DND-41 (cell line): ENCODE measurements at regions not wholly inside any gene's neighbourhood (a gene's known extent, or its start where the extent isn't known, plus 50 kb on each side); places are given as distances from the start of the nearest gene placed in this dataset.

ENCODE experiments used
- ATAC-seq: fragments of 200-7000 bp; cut with Tn5 transposase; 3 replicates; pipeline ENCODE4 v1.9.1; 2021; ENCODE audit warnings: low read depth; ENCODE audit not compliant: insufficient read depth
- DNase-seq: peaks from one replicate; pipeline ENCODE4 v3.0.0-alpha.2; 2020
- H2AFZ ChIP-seq: 2 replicates; pipeline ENCODE4 v1.6.0; 2012; ENCODE audit warnings: low read depth, low read length
- H3K27ac ChIP-seq: 2 replicates; pipeline ENCODE4 v1.5.1; 2012; ENCODE audit warnings: low read length, inconsistent platforms
- H3K27me3 ChIP-seq: fragments of 200-600 bp; sonication (generic); 2 replicates; pipeline ENCODE4 v1.6.0; 2012; ENCODE audit warnings: low read length, mild to moderate bottlenecking, inconsistent platforms; ENCODE audit not compliant: insufficient read depth, poor library complexity
- H3K36me3 ChIP-seq: 2 replicates; pipeline ENCODE4 v1.5.1; 2012; ENCODE audit warnings: low read length, inconsistent platforms; ENCODE audit not compliant: insufficient read depth
- H3K4me1 ChIP-seq: 2 replicates; pipeline ENCODE4 v1.5.1; 2012; ENCODE audit warnings: mild to moderate bottlenecking, low read length; ENCODE audit not compliant: insufficient read depth
- H3K4me2 ChIP-seq: 2 replicates; pipeline ENCODE4 v1.6.0; 2012; ENCODE audit warnings: mild to moderate bottlenecking, moderate library complexity, low read length, inconsistent platforms; ENCODE audit not compliant: insufficient read depth
- H3K4me3 ChIP-seq, 2 experiments: fragments of 200-600 bp in 1 of 2; shearing (Covaris generic) in 1 of 2; 2 replicates each; pipeline ENCODE4 v1.5.1; 2012 to 2016; ENCODE audit warnings: inconsistent platforms in 2 of 2, low read length in 2 of 2, mild to moderate bottlenecking in 2 of 2, low read depth in 1 of 2, moderate library complexity in 1 of 2
- H3K79me2 ChIP-seq: 2 replicates; pipeline ENCODE4 v1.6.0; 2012; ENCODE audit warnings: low read length, inconsistent platforms; ENCODE audit not compliant: insufficient read depth
- H3K9ac ChIP-seq: 2 replicates; pipeline ENCODE4 v1.6.0; 2012; ENCODE audit warnings: low read depth, mild to moderate bottlenecking, inconsistent platforms, low read length, moderate library complexity
- H3K9me3 ChIP-seq: 2 replicates; pipeline ENCODE4 v1.5.1; 2012; ENCODE audit warnings: low read length, moderate library complexity, mild to moderate bottlenecking, inconsistent platforms; ENCODE audit not compliant: insufficient read depth, severe bottlenecking
- H4K20me1 ChIP-seq: 2 replicates; pipeline ENCODE4 v1.6.0; 2012; ENCODE audit warnings: low read length; ENCODE audit not compliant: insufficient read depth
- CTCF ChIP-seq: IDR thresholded peaks from 2 replicates; pipeline ENCODE4 v1.5.1; 2012; ENCODE audit warnings: borderline replicate concordance, low read length, moderate library complexity, mild to moderate bottlenecking; ENCODE audit not compliant: poor library complexity, severe bottlenecking; ENCODE audit errors: extremely low read depth
- EZH2 ChIP-seq: IDR thresholded peaks from 3 replicates; pipeline ENCODE4 v1.6.1; 2012; ENCODE audit warnings: borderline replicate concordance, low read depth, mild to moderate bottlenecking, moderate library complexity, low read length, inconsistent platforms; ENCODE audit not compliant: severe bottlenecking

GRCh38 chr13:55432814-55433213, 1707.9 kb upstream of the PRR20A start:
- no peak for DNase-seq
- no peak overlapping the region for H3K27ac ChIP-seq

DNA sequence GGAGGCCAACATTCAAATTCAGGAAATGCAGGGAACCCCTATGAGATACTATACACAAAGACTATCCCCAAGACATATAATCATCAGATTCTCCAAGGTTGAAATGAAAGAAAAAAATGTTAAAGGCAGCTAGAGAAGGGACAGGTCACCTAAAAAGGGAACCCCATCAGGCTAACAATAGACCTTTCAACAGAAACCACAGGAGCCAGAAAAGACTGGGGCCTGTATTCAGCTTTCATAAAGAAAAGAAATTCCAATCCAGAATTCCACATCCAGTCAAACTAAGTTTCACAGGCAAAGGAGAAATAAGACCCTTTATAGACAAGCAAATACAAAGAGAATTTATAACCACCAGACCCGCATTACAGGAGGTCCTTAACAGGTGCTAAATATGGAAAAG, 1703.6 kb upstream of the PRR20A start:
- TF ChIP-seq EZH2 (no peak), CTCF (no peak)
- no peak for ATAC-seq
- H3K4me3 ChIP-seq: no peak overlapping the region

More at GRCh38 chr13:55432814-55433213, 1707.9 kb upstream of the PRR20A start:
- TF ChIP-seq CTCF (no peak), EZH2 (no peak)
- Histone ChIP-seq H3K4me2 (no peak overlapping the region), H2AFZ (no peak overlapping the region), H4K20me1 (no peaks in the 10 kb centered on the region), H3K9ac (no peak overlapping the region), H3K79me2 (no peaks in the 10 kb centered on the region), H3K4me1 (no peaks in the 10 kb centered on the region), H3K36me3 (no peaks in the 10 kb centered on the region), H3K9me3 (peaks cover 8% of the 10 kb centered on the region), H3K27me3 (no peaks in the 10 kb centered on the region), H3K4me3 (no peak overlapping the region)
- no peak for ATAC-seq

DNA sequence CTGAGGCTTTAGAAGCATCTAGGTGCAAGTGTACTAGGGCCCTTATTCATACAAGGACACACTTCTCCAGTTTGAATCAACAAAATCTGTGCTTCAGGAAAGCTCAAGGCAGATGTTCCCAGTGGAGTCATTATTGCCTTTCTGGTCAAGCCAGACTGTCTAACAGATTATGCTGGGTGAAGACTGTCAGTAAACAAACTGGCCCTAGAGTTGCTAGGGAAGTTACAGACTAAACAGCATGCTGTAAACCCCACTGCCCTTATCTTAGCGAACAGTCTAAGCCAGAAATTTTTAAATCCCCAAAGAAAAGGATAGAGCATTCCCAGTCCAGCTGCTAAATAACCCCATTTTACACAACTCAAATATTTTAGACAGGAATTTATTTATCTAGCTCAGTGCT, 1701.3 kb upstream of the PRR20A start:
- Histone ChIP-seq H3K4me1 (no peaks in the 10 kb centered on the region), H3K9ac (no peak overlapping the region), H3K9me3 (peaks cover 8% of the 10 kb centered on the region), H3K27ac (no peak overlapping the region), H4K20me1 (no peaks in the 10 kb centered on the region), H2AFZ (no peak overlapping the region), H3K79me2 (no peaks in the 10 kb centered on the region), H3K27me3 (no peaks in the 10 kb centered on the region), H3K4me2 (no peak overlapping the region), H3K4me3 (no peak overlapping the region), H3K36me3 (no peaks in the 10 kb centered on the region)
- no peak for TF ChIP-seq EZH2
- no peak for TF ChIP-seq CTCF
- DNase-seq (no peak), ATAC-seq (no peak)

More for the DNA sequence above, 1703.6 kb upstream of the PRR20A start:
- Histone ChIP-seq H3K4me1 (no peaks in the 10 kb centered on the region), H3K27me3 (no peaks in the 10 kb centered on the region), H3K36me3 (no peaks in the 10 kb centered on the region), H3K9me3 (peaks cover 8% of the 10 kb centered on the region), H4K20me1 (no peaks in the 10 kb centered on the region), H3K4me2 (no peak overlapping the region), H3K79me2 (no peaks in the 10 kb centered on the region), H3K9ac (no peak overlapping the region), H2AFZ (no peak overlapping the region), H3K27ac (no peak overlapping the region)
- no peak for DNase-seq

DNA sequence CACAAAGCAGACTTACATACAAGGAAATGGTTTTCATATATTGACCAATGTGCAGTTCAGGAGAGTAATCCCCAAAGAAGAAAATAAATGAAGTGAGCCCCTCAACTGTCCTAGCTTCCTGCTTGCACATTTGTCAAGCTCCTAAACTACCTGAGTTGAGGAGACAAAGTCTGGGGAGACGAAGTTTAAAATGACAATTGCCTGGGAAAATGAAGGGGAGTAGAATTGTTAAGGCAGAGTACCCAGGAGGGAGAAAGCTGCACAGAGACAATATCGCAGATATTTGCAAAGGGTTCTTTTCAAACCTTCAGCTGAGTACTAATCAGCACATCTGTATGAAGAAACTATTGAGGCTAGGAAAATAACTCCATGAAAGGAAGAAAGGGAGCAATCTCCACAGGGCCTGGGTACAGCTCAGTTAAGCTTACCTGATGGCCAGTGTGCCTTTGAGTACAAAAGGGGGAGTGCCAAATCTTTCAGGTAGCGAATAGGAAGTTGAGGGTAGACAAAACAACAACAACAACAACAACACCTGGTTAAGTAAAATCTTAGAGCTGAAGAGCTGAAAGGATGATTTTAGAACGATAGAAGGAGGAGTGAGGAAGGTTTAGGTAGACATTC, 1700.1 kb upstream of the PRR20A start:
- no peak overlapping the region for H3K9ac ChIP-seq
- ATAC-seq (no peak), DNase-seq (no peak)
- H3K4me1 ChIP-seq: no peaks in the 10 kb centered on the region
- no peaks in the 10 kb centered on the region for H3K27me3 ChIP-seq
- no peak overlapping the region for H2AFZ ChIP-seq
- H3K4me3 ChIP-seq: no peak overlapping the region
- H3K9me3 ChIP-seq: peaks cover 4% of the 10 kb centered on the region
- no peak overlapping the region for H3K4me2 ChIP-seq
- no peaks in the 10 kb centered on the region for H4K20me1 ChIP-seq
- H3K36me3 ChIP-seq: no peaks in the 10 kb centered on the region
- H3K27ac ChIP-seq: no peak overlapping the region
- H3K79me2 ChIP-seq: no peaks in the 10 kb centered on the region
- no peak for TF ChIP-seq CTCF
- no peak for TF ChIP-seq EZH2
